HCT116 (cell line): ENCODE measurements at regions not wholly inside any gene's neighbourhood (a gene's known extent, or its start where the extent isn't known, plus 50 kb on each side); places are given as distances from the start of the nearest gene placed in this dataset.

Experiments used
- ATAC-seq: fragments of 200-7000 bp; cut with Tn5 transposase; 2 replicates; pipeline ENCODE4 v1.9.1; 2020; ENCODE audit warnings: mild to moderate bottlenecking, moderate library complexity
- BruUV-seq: library from RNA; stranded (reverse); fragments of 400-500 nt; replicated peaks from 2 replicates; lab custom pipeline; 2021; lab: Mats Ljungman, UMichigan
- CTCF ChIA-PET: fragments of 300-600 bp; sonication (Branson Sonifier 250); formaldehyde crosslinking; loops from one replicate; lab custom pipeline; 2021; ENCODE audit warnings: antibody characterized with exemption; lab: Charles Lee
- POLR2A ChIA-PET: fragments of 300-600, 350-600 bp; sonication (Branson Sonifier 250); formaldehyde crosslinking; loops from one replicate; lab custom pipeline; 2021; ENCODE audit warnings: antibody characterized with exemption; lab: Charles Lee
- RAD21 ChIA-PET, 2 experiments: fragments of 300-600 bp; sonication (Branson Sonifier 250); formaldehyde crosslinking; loops; one replicate each; lab custom pipeline; 2023; ENCODE audit warnings: low total read pairs in 2 of 2; ENCODE audit not compliant: uncharacterized antibody in 2 of 2, unreplicated experiment in 2 of 2, low non-redundant PET in 1 of 2; lab: Charles Lee
- DNase-seq: peaks from one replicate; pipeline ENCODE4 v3.0.0-alpha.2; 2010; ENCODE audit warnings: low read depth, low spot score
- H2AFZ ChIP-seq: fragments of 200-600 bp; shearing (Covaris generic), sonication (generic); 2 replicates; pipeline ENCODE4 v1.6.1; 2017; ENCODE audit warnings: low read depth, mixed run types, mixed read lengths, antibody characterized with exemption, low read length; ENCODE audit not compliant: poor library complexity, severe bottlenecking
- H3K27ac ChIP-seq: 2 replicates; pipeline ENCODE4 v1.5.1; 2012; ENCODE audit warnings: low read depth, low read length
- H3K27me3 ChIP-seq: fragments of 200-600 bp; sonication (generic); 2 replicates; pipeline ENCODE4 v1.6.1; 2016; ENCODE audit warnings: mixed run types, low read length, mixed read lengths; ENCODE audit not compliant: insufficient read depth
- H3K36me3 ChIP-seq, 2 experiments: fragments of 200-500 bp in 1 of 2; fragments of 200-600 bp in 1 of 2; sonication (Bioruptor generic) in 1 of 2; sonication (generic) in 1 of 2; 2 replicates each; pipeline versions ENCODE4 v1.5.1 to v1.6.1; 2014 to 2016; ENCODE audit warnings: low read length in 2 of 2, inconsistent platforms in 1 of 2, mixed read lengths in 1 of 2, mixed run types in 1 of 2; ENCODE audit not compliant: insufficient read depth in 2 of 2, control insufficient read depth in 1 of 2
- H3K4me1 ChIP-seq, 2 experiments: fragments of 200-600 bp in 1 of 2; sonication (generic) in 1 of 2; 2 replicates each; pipeline versions ENCODE4 v1.5.1 to v1.6.1; 2012 to 2017; ENCODE audit warnings: low read length in 2 of 2, inconsistent platforms in 1 of 2, mild to moderate bottlenecking in 1 of 2, mixed read lengths in 1 of 2, mixed run types in 1 of 2, moderate library complexity in 1 of 2; ENCODE audit not compliant: insufficient read depth in 2 of 2, control insufficient read depth in 1 of 2
- H3K4me2 ChIP-seq: fragments of 200-600 bp; sonication (generic); 2 replicates; pipeline ENCODE4 v1.6.1; 2017; ENCODE audit warnings: mixed run types, low read length, mixed read lengths
- H3K4me3 ChIP-seq, 2 experiments: fragments of 200-600 bp in 1 of 2; sonication (generic) in 1 of 2; replicated peaks in 1 of 2; 2 replicates each; pipeline ENCODE4 v1.5.1; 2011 to 2016; ENCODE audit warnings: low read length in 2 of 2, control low read depth in 1 of 2, low read depth in 1 of 2, mild to moderate bottlenecking in 1 of 2, mixed read lengths in 1 of 2, mixed run types in 1 of 2
- H3K79me2 ChIP-seq: fragments of 200-600 bp; sonication (generic); 2 replicates; pipeline ENCODE4 v1.6.1; 2017; ENCODE audit warnings: mild to moderate bottlenecking, mixed run types, low read length, moderate library complexity, mixed read lengths; ENCODE audit not compliant: insufficient read depth
- H3K9ac ChIP-seq: fragments of 200-600 bp; sonication (generic); 2 replicates; pipeline ENCODE4 v1.6.1; 2016; ENCODE audit warnings: low read length, mixed read lengths
- H3K9me2 ChIP-seq: fragments of 200-600 bp; sonication (generic), shearing (Covaris generic); 2 replicates; pipeline ENCODE4 v1.6.1; 2017; ENCODE audit warnings: mixed run types, mild to moderate bottlenecking, moderate library complexity; ENCODE audit not compliant: insufficient read depth
- H3K9me3 ChIP-seq, 2 experiments: fragments of 200-500 bp in 1 of 2; fragments of 200-600 bp in 1 of 2; sonication (Bioruptor generic) in 1 of 2; sonication (generic) in 1 of 2; 2 replicates each; pipeline ENCODE4 v1.6.1; 2014 to 2017; ENCODE audit warnings: low read length in 2 of 2, mixed read lengths in 2 of 2, inconsistent platforms in 1 of 2, low read depth in 1 of 2, mild to moderate bottlenecking in 1 of 2, mixed run types in 1 of 2, moderate library complexity in 1 of 2; ENCODE audit not compliant: control insufficient read depth in 1 of 2, insufficient read depth in 1 of 2
- H4K20me1 ChIP-seq: fragments of 200-600 bp; sonication (generic), shearing (Covaris generic); 2 replicates; pipeline ENCODE4 v1.6.1; 2017; ENCODE audit warnings: mixed run types, mild to moderate bottlenecking, moderate library complexity; ENCODE audit not compliant: insufficient read depth
- CBX3 ChIP-seq: IDR thresholded peaks from 2 replicates; pipeline ENCODE4 v1.6.1; 2012; ENCODE audit warnings: low read depth
- CEBPB ChIP-seq: IDR thresholded peaks from 2 replicates; pipeline ENCODE4 v1.6.1; 2012; ENCODE audit warnings: low read depth
- EGR1 ChIP-seq: IDR thresholded peaks from 2 replicates; pipeline ENCODE4 v1.6.1; 2012; ENCODE audit warnings: low read depth
- ELF1 ChIP-seq: IDR thresholded peaks from 2 replicates; pipeline ENCODE4 v1.6.1; 2012; ENCODE audit warnings: low read depth, borderline replicate concordance
- EZH2 ChIP-seq: fragments of 200-600 bp; sonication (generic); IDR thresholded peaks from 2 replicates; pipeline ENCODE4 v1.6.1; 2017; ENCODE audit warnings: antibody characterized with exemption, mixed run types
- EZH2phosphoT487 ChIP-seq: fragments of 200-600 bp; IDR thresholded peaks from 2 replicates; pipeline ENCODE4 v1.6.1; 2018; ENCODE audit warnings: antibody characterized with exemption, borderline replicate concordance
- FOSL1 ChIP-seq: IDR thresholded peaks from 2 replicates; pipeline ENCODE4 v1.6.1; 2012; ENCODE audit warnings: low read depth
- JUND ChIP-seq: IDR thresholded peaks from 2 replicates; pipeline ENCODE4 v1.6.1; 2012
- POLR2A ChIP-seq: IDR thresholded peaks from 2 replicates; pipeline ENCODE4 v1.7.0; 2011; ENCODE audit warnings: borderline replicate concordance; ENCODE audit not compliant: insufficient read depth, insufficient read length; ENCODE audit errors: extremely low read depth
- POLR2AphosphoS5 ChIP-seq: IDR thresholded peaks from 2 replicates; pipeline ENCODE4 v1.6.1; 2011; ENCODE audit warnings: mild to moderate bottlenecking, low read depth, low read length, moderate library complexity
- RAD21 ChIP-seq: IDR thresholded peaks from 2 replicates; pipeline ENCODE4 v1.6.1; 2012; ENCODE audit warnings: low read depth, mild to moderate bottlenecking
- SIN3A ChIP-seq: IDR thresholded peaks from 2 replicates; pipeline ENCODE4 v1.6.1; 2012; ENCODE audit warnings: low read depth
- SRF ChIP-seq: IDR thresholded peaks from 2 replicates; pipeline ENCODE4 v1.6.1; 2012; ENCODE audit warnings: low read depth
- TCF7L2 ChIP-seq: IDR thresholded peaks from 2 replicates; pipeline ENCODE4 v1.7.0; 2011; ENCODE audit warnings: borderline replicate concordance, inconsistent platforms; ENCODE audit not compliant: insufficient read depth, insufficient read length; ENCODE audit errors: extremely low read depth
- ZFX ChIP-seq: fragments of 450-650 bp; IDR thresholded peaks from 2 replicates; pipeline ENCODE4 v1.6.1; 2017
- ZNF274 ChIP-seq: fragments of 200-500 bp; sonication (Bioruptor generic); IDR thresholded peaks from 2 replicates; pipeline ENCODE4 v1.6.1; 2014; ENCODE audit warnings: mild to moderate bottlenecking, low read depth, low read length, inconsistent platforms
- intact Hi-C: fragments of 100-400 bp; cut with micrococcal nuclease; formaldehyde crosslinking; loops from 2 replicates; pipeline ENCODE4 v1.10.0; 2022
- TF ChIP-seq, protein P1 (sequence below): IDR thresholded peaks from 2 replicates; pipeline ENCODE4 v1.6.1; 2012
- TF ChIP-seq, protein P2 (sequence below): IDR thresholded peaks from 2 replicates; pipeline ENCODE4 v1.6.1; 2012

DNA sequence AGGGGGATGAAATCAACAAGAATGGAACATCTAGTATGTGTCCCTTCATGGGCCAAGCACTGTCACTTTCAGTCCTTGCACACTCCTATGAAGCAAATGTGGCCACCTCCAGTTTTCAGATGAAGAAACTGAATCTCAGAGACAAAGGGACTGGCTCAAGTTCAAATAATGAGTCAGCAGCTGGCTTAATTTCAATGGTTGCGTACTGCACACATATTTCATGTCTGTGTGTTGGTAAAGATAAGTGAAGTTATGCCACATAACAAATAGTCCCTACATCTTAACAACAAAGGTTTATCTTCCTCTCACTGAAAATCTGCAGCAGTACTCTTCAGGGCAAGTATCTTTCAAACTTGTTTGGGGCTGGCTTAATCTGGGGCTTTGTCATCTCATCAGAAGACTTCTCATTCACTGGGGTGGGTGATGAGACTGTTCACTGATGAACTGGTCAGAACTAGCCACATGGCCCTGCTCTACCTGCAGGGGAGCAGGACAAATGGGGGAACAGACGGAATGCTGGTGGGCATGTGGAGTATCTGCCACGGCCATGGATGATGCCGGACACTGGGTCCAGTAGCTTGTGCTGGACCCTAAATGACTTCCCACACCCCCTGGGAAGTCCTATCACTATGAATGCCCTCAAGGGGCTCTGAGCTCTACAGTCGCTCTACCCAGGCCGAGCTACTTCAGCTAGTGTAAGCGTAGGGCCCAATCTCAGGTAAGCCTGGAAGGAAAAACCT, 263.2 kb downstream of the CYP26B1 start:
- Histone ChIP-seq H3K79me2 (no peaks in the 10 kb centered on the region), H4K20me1 (no peaks in the 10 kb centered on the region), H3K27ac (no peak overlapping the region), H3K9ac (no peak overlapping the region), H3K4me2 (peak overlapping the region; percentile 58; the same call in 1 of the 2 replicates), H3K36me3 (no peaks in the 10 kb centered on the region), H3K4me3 (no peak overlapping the region), H3K9me3 (no peaks in the 10 kb centered on the region), H2AFZ (no peak overlapping the region), H3K4me1 (peaks cover 39 to 61% of the 10 kb centered on the region in 2 experiments), H3K27me3 (no peaks in the 10 kb centered on the region), H3K9me2 (no peaks in the 10 kb centered on the region)
- intact Hi-C loops: no loop called here
- BruUV-seq: no TSS peak
- RAD21 ChIA-PET: no interaction called here
- TF ChIP-seq JUND: peak; percentile 44; the same call in 1 of the 2 replicates
- no peak for TF ChIP-seq RAD21
- peak; percentile 32; the same call in 1 of the 2 replicates for TF ChIP-seq FOSL1
- TF ChIP-seq CEBPB: peak; percentile 45; the same call in 1 of the 2 replicates
- 0 out of 2 replicates have a peak, but pooled peaks have one; percentile 19 for TF ChIP-seq POLR2AphosphoS5
- peak; percentile 87; the same call in 1 of the 2 replicates for TF ChIP-seq CBX3
- TF ChIP-seq EZH2: no peak
- DNase-seq (no peak), ATAC-seq (no peak)
- POLR2A ChIA-PET: no interaction called here
- CTCF ChIA-PET: no interaction called here

DNA sequence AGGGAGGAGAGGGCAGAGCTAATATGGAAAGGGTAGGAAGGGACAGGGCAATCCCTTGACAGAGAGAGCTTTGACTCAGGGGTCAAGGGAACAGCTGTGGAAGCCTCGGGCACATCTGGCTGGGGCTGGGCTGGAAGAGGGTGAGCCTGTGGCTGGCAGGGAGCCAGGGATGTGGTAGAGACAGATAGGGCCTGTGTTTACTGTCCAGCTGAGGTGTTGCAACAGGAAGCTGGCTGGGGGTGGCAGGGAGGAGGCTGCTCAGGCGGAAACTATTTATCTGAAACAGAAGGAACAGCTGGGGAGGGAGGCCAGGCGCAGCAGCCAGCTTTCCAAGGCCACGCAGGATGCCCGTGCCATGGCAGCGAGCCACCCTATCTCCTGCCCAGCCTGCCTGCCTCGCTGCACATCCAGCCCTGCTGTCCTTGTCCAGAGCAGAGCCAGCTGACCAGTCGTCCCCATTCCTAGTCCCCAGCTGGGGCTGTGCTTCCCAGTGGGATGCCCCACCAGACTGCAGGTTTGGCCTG, 264.7 kb downstream of the CYP26B1 start:
- Histone ChIP-seq H3K9me2 (no peaks in the 10 kb centered on the region), H3K9me3 (no peaks in the 10 kb centered on the region), H3K27ac (peak overlapping the region; percentile 40; the same call in 1 of the 2 replicates), H4K20me1 (no peaks in the 10 kb centered on the region), H3K36me3 (no peaks in the 10 kb centered on the region), H3K4me3 (no peak overlapping the region; a peak in 1 of 4 replicates), H2AFZ (no peak overlapping the region), H3K4me2 (peak overlapping the region; percentile 58), H3K79me2 (no peaks in the 10 kb centered on the region), H3K4me1 (peaks cover 39 to 58% of the 10 kb centered on the region in 2 experiments), H3K9ac (no peak overlapping the region), H3K27me3 (no peaks in the 10 kb centered on the region)
- peak; percentile 59 for ATAC-seq
- ChIA-PET POLR2A (no interaction called here), CTCF (no interaction called here), RAD21 (no interaction called here)
- peak; percentile 21 for DNase-seq
- BruUV-seq: no TSS peak
- intact Hi-C loops: no loop called here
- TF ChIP-seq SRF: no peak
- no peak for TF ChIP-seq SIN3A
- TF ChIP-seq FOSL1: peak; percentile 22; the same call in 1 of the 2 replicates
- no peak for TF ChIP-seq ZFX
- TF ChIP-seq, protein P1, sequence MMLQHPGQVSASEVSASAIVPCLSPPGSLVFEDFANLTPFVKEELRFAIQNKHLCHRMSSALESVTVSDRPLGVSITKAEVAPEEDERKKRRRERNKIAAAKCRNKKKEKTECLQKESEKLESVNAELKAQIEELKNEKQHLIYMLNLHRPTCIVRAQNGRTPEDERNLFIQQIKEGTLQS: no peak
- TF ChIP-seq EGR1: no peak
- no peak for TF ChIP-seq POLR2A
- no peak for TF ChIP-seq ELF1
- TF ChIP-seq CEBPB: peak; percentile 96
- peak; percentile 60; the same call in 1 of the 2 replicates for TF ChIP-seq JUND
- TF ChIP-seq, protein P2, sequence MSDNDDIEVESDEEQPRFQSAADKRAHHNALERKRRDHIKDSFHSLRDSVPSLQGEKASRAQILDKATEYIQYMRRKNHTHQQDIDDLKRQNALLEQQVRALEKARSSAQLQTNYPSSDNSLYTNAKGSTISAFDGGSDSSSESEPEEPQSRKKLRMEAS: no peak
- TF ChIP-seq POLR2AphosphoS5: peak; percentile 47; the same call in 1 of the 2 replicates
- no peak for TF ChIP-seq RAD21
- no peak for TF ChIP-seq EZH2
- TF ChIP-seq ZNF274: no peak
- TF ChIP-seq EZH2phosphoT487: no peak
- TF ChIP-seq CBX3: 0 out of 2 replicates have a peak, but pooled peaks have one; percentile 53
- peak; percentile 76 for TF ChIP-seq TCF7L2
